Endothelial cell (in vitro differentiated cells): ENCODE measurements at regions not wholly inside any gene's neighbourhood (a gene's known extent, or its start where the extent isn't known, plus 50 kb on each side); places are given as distances from the start of the nearest gene placed in this dataset.

Experiments used
- DNase-seq: peaks from one replicate; pipeline ENCODE4 v3.0.0; 2021; ENCODE audit warnings: low spot score
- H3K27ac Mint-ChIP-seq: one replicate; pipeline ENCODE4 v1.8.0; 2021; ENCODE audit warnings: mixed read lengths, inconsistent platforms; ENCODE audit not compliant: unreplicated experiment
- H3K27me3 Mint-ChIP-seq: one replicate; pipeline ENCODE4 v1.8.0; 2021; ENCODE audit warnings: mild to moderate bottlenecking, moderate library complexity, mixed read lengths, inconsistent platforms; ENCODE audit not compliant: unreplicated experiment
- H3K36me3 Mint-ChIP-seq: one replicate; pipeline ENCODE4 v1.8.0; 2021; ENCODE audit warnings: mild to moderate bottlenecking, low read depth, mixed read lengths, inconsistent platforms; ENCODE audit not compliant: unreplicated experiment
- H3K4me1 Mint-ChIP-seq: one replicate; pipeline ENCODE4 v1.8.0; 2021; ENCODE audit warnings: mild to moderate bottlenecking, mixed read lengths, inconsistent platforms; ENCODE audit not compliant: unreplicated experiment
- H3K4me3 Mint-ChIP-seq: one replicate; pipeline ENCODE4 v1.8.0; 2021; ENCODE audit warnings: mild to moderate bottlenecking, mixed read lengths, inconsistent platforms; ENCODE audit not compliant: unreplicated experiment
- H3K9me3 Mint-ChIP-seq: one replicate; pipeline ENCODE4 v1.8.0; 2021; ENCODE audit warnings: mixed read lengths, inconsistent platforms; ENCODE audit not compliant: unreplicated experiment
- TF ChIP-seq, protein P1 (sequence below): fragments of 200-600 bp; sonication (generic); IDR thresholded peaks from one replicate; pipeline ENCODE4 v1.5.0; 2021; ENCODE audit warnings: antibody characterized with exemption; ENCODE audit not compliant: unreplicated experiment

- H3K36me3 Mint-ChIP-seq = no peaks in the 10 kb centered on the region
- H3K4me1 Mint-ChIP-seq = no peaks in the 10 kb centered on the region
- no peak overlapping the region for H3K27ac Mint-ChIP-seq
- TF ChIP-seq, protein P1, sequence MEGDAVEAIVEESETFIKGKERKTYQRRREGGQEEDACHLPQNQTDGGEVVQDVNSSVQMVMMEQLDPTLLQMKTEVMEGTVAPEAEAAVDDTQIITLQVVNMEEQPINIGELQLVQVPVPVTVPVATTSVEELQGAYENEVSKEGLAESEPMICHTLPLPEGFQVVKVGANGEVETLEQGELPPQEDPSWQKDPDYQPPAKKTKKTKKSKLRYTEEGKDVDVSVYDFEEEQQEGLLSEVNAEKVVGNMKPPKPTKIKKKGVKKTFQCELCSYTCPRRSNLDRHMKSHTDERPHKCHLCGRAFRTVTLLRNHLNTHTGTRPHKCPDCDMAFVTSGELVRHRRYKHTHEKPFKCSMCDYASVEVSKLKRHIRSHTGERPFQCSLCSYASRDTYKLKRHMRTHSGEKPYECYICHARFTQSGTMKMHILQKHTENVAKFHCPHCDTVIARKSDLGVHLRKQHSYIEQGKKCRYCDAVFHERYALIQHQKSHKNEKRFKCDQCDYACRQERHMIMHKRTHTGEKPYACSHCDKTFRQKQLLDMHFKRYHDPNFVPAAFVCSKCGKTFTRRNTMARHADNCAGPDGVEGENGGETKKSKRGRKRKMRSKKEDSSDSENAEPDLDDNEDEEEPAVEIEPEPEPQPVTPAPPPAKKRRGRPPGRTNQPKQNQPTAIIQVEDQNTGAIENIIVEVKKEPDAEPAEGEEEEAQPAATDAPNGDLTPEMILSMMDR = no peak
- H3K27me3 Mint-ChIP-seq = peaks cover 4% of the 10 kb centered on the region
- no peak overlapping the region for H3K4me3 Mint-ChIP-seq
- DNase-seq = no peak
- H3K9me3 Mint-ChIP-seq = no peaks in the 10 kb centered on the region
These were observed 813.2 kb downstream of the BRD1 start for GRCh38 chr22:49014227-49015201.

GRCh38 chr22:49013707-49014106, 814.0 kb downstream of the BRD1 start:
- H3K4me1 Mint-ChIP-seq = no peaks in the 10 kb centered on the region
- no peak overlapping the region for H3K4me3 Mint-ChIP-seq
- TF ChIP-seq, protein P1 = no peak
- peaks cover 4% of the 10 kb centered on the region for H3K27me3 Mint-ChIP-seq
- no peak for DNase-seq
- H3K9me3 Mint-ChIP-seq = no peaks in the 10 kb centered on the region
- H3K36me3 Mint-ChIP-seq = no peaks in the 10 kb centered on the region
- no peak overlapping the region for H3K27ac Mint-ChIP-seq

DNA sequence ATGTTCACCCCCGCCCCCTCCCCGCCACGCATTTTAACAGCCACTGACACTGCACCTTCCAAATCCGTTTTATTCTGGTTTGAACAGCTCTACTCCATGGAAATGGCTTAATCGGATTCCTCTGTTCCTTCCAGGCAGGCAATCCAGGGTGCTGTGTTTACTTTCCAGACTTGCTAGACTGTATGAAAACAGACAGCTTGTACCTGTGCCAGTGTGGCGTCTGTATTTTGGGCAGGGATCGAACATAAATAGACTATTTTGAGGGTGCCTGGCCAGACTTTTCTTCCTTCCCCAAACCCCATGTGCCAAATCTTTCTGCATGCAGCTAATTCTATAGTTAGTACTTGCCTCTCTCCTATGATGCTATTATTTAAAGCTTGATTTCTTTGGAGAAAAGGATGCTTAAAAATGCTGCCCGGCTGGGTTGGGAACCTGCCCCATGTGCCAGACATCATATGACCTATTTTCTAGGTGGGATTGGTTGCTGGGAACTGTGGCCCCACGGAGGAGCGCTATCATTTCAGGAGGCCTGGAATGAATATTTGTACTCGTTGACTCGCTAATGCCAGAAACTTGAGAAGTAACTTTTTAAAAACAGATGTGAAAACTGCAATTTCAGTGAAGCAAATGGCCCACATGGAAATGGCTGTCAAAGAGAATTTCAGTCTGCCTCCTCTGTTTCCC, 814.8 kb downstream of the BRD1 start:
- Mint-ChIP-seq H3K9me3 (no peaks in the 10 kb centered on the region), H3K4me1 (no peaks in the 10 kb centered on the region), H3K4me3 (no peak overlapping the region), H3K27ac (no peak overlapping the region), H3K36me3 (no peaks in the 10 kb centered on the region), H3K27me3 (peaks cover 3% of the 10 kb centered on the region)
- DNase-seq = no peak
- TF ChIP-seq, protein P1 = no peak

DNA sequence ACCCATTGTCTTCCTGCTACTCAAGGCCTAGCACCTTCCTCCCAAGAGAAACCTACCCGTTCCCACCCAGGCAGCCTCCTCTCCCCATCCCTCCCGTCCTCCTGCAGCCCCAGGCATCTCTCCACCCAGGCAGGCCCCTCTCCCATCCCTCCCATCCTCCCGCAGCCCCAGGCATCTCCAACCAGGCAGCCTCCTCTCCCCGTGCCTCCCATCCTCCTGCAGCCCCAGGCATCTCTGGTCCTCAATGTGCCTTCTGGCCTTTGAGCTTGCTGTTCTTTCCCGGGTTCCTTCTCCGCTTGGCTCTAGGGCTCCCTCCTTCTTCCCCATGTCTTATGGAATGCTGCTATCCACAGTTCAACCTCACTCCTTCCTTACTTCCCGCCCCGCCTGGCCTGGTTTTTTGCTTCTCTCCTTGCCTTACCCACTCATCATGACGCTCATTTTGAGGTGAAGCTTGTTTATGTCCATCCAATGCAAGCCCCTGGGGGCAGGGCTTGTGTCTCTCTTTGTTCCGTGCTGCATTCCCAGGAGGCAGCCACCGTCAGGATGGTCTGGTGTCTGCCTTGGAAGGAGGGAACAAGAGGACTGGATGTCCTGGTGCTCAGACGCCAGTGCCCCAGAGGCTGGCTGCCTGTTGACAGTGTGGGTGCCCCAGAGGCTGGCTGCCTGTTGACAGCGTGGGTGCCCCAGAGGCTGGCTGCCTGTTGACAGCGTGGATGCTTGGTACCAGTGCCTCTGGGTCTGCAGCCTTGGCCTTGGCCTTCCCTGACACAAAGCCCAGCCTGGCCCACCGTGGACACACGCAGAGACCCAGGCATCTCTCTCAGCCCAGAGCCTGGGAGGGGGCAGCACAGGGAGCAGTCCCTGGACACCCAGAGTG, 815.7 kb downstream of the BRD1 start:
- Mint-ChIP-seq H3K27ac (no peak overlapping the region), H3K36me3 (no peaks in the 10 kb centered on the region), H3K9me3 (no peaks in the 10 kb centered on the region), H3K27me3 (peaks cover 3% of the 10 kb centered on the region), H3K4me1 (no peaks in the 10 kb centered on the region), H3K4me3 (no peak overlapping the region)
- no peak for DNase-seq
- TF ChIP-seq, protein P1 = no peak
